Astrocyte (in vitro differentiated cells and primary cell): ENCODE measurements at regions not wholly inside any gene's neighbourhood (a gene's known extent, or its start where the extent isn't known, plus 50 kb on each side); places are given as distances from the start of the nearest gene placed in this dataset.

Source experiments
- CTCF ChIP-seq: IDR thresholded peaks from 2 replicates; pipeline ENCODE4 v1.5.1; 2011; ENCODE audit warnings: low read depth, mild to moderate bottlenecking, inconsistent platforms, low read length, moderate library complexity; ENCODE audit not compliant: insufficient read depth
- EZH2 ChIP-seq: IDR thresholded peaks from 2 replicates; pipeline ENCODE4 v1.6.1; 2012; ENCODE audit warnings: mild to moderate bottlenecking, low read length, inconsistent platforms; ENCODE audit not compliant: insufficient read depth

- TF ChIP-seq CTCF, result no peak
- no peak for TF ChIP-seq EZH2
Measured at GRCh38 chr7:88590963-88591362, 168.5 kb upstream of the ZNF804B start.
